NB4 (cell line): ENCODE measurements at regions not wholly inside any gene's neighbourhood (a gene's known extent, or its start where the extent isn't known, plus 50 kb on each side); places are given as distances from the start of the nearest gene placed in this dataset.

Source experiments
- DNase-seq: peaks from one replicate; pipeline ENCODE4 v3.0.0; 2010; ENCODE audit warnings: low read depth
- H3K4me3 ChIP-seq: one replicate; pipeline ENCODE4 v1.5.1; 2011; ENCODE audit warnings: mild to moderate bottlenecking, low read depth, low read length, moderate library complexity
- CTCF ChIP-seq: IDR thresholded peaks from one replicate; pipeline ENCODE4 v1.5.1; 2012; ENCODE audit warnings: low read depth, low read length
- MAX ChIP-seq: IDR thresholded peaks from 2 replicates; pipeline ENCODE4 v1.6.1; 2011; ENCODE audit warnings: low read depth, low read length
- MYC ChIP-seq: IDR thresholded peaks from 2 replicates; pipeline ENCODE4 v1.6.1; 2011; ENCODE audit warnings: low read depth, low read length
- POLR2A ChIP-seq: IDR thresholded peaks from 2 replicates; pipeline ENCODE4 v1.6.1; 2011; ENCODE audit warnings: mild to moderate bottlenecking; ENCODE audit not compliant: insufficient read length; ENCODE audit errors: extremely low read depth

GRCh38 chr19:29422486-29423085 is 103.2 kb upstream of the VSTM2B start:
- no peak for TF ChIP-seq MYC
- TF ChIP-seq MAX = no peak
- no peak for TF ChIP-seq POLR2A
- no peak for TF ChIP-seq CTCF
- no peak for DNase-seq
- no peak overlapping the region for H3K4me3 ChIP-seq

- DNase-seq = no peak
- no peak overlapping the region for H3K4me3 ChIP-seq
- TF ChIP-seq MYC (no peak), CTCF (no peak), MAX (no peak), POLR2A (no peak)
Measured at GRCh38 chr19:29428071-29428470, 97.7 kb upstream of the VSTM2B start.

- DNase-seq = no peak
- TF ChIP-seq MYC (no peak), POLR2A (no peak), CTCF (no peak), MAX (no peak)
- H3K4me3 ChIP-seq = no peak overlapping the region
Measured at GRCh38 chr19:29429021-29429420, 96.8 kb upstream of the VSTM2B start.

GRCh38 chr19:29429581-29429980 is 96.2 kb upstream of the VSTM2B start:
- TF ChIP-seq MYC (no peak), POLR2A (no peak), MAX (no peak), CTCF (no peak)
- no peak for DNase-seq
- no peak overlapping the region for H3K4me3 ChIP-seq

GRCh38 chr19:29431332-29431731 is 94.5 kb upstream of the VSTM2B start:
- DNase-seq = no peak
- no peak for TF ChIP-seq MYC
- no peak for TF ChIP-seq POLR2A
- TF ChIP-seq MAX = no peak
- no peak for TF ChIP-seq CTCF
- H3K4me3 ChIP-seq = no peak overlapping the region
